Ishikawa (cell line): ENCODE measurements at regions not wholly inside any gene's neighbourhood (a gene's known extent, or its start where the extent isn't known, plus 50 kb on each side); places are given as distances from the start of the nearest gene placed in this dataset.

Source experiments
- CEBPB ChIP-seq: IDR thresholded peaks from 2 replicates; pipeline ENCODE4 v1.6.1; 2012
- CREB1 ChIP-seq: IDR thresholded peaks from 2 replicates; pipeline ENCODE4 v1.6.1; 2012; ENCODE audit warnings: low read depth
- EGR1 ChIP-seq: IDR thresholded peaks from 2 replicates; pipeline ENCODE4 v1.6.1; 2012
- EP300 ChIP-seq: IDR thresholded peaks from 2 replicates; pipeline ENCODE4 v1.6.1; 2012; ENCODE audit warnings: borderline replicate concordance
- FOXM1 ChIP-seq: IDR thresholded peaks from 2 replicates; pipeline ENCODE4 v1.6.1; 2012; ENCODE audit warnings: low read depth, borderline replicate concordance
- NFIC ChIP-seq: IDR thresholded peaks from 2 replicates; pipeline ENCODE4 v1.6.1; 2012
- RAD21 ChIP-seq: IDR thresholded peaks from 2 replicates; pipeline ENCODE4 v1.6.1; 2012; ENCODE audit warnings: low read depth
- TAF1 ChIP-seq: IDR thresholded peaks from 2 replicates; pipeline ENCODE4 v1.6.1; 2012; ENCODE audit warnings: low read depth, mild to moderate bottlenecking
- TCF12 ChIP-seq: IDR thresholded peaks from 2 replicates; pipeline ENCODE4 v1.6.1; 2012; ENCODE audit warnings: low read depth
- TEAD4 ChIP-seq: IDR thresholded peaks from 2 replicates; pipeline ENCODE4 v1.6.1; 2012
- YY1 ChIP-seq: IDR thresholded peaks from 2 replicates; pipeline ENCODE4 v1.6.1; 2012; ENCODE audit warnings: low read depth
- ZBTB7A ChIP-seq: IDR thresholded peaks from 2 replicates; pipeline ENCODE4 v1.6.1; 2012; ENCODE audit warnings: low read depth
- TF ChIP-seq, protein P1 (sequence below): IDR thresholded peaks from 2 replicates; pipeline ENCODE4 v1.6.1; 2012
- TF ChIP-seq, protein P2 (sequence below): IDR thresholded peaks from 2 replicates; pipeline ENCODE4 v1.6.1; 2012; ENCODE audit warnings: low read depth, mild to moderate bottlenecking
- TF ChIP-seq, protein P3 (sequence below): IDR thresholded peaks from 2 replicates; pipeline ENCODE4 v1.6.1; 2012

DNA sequence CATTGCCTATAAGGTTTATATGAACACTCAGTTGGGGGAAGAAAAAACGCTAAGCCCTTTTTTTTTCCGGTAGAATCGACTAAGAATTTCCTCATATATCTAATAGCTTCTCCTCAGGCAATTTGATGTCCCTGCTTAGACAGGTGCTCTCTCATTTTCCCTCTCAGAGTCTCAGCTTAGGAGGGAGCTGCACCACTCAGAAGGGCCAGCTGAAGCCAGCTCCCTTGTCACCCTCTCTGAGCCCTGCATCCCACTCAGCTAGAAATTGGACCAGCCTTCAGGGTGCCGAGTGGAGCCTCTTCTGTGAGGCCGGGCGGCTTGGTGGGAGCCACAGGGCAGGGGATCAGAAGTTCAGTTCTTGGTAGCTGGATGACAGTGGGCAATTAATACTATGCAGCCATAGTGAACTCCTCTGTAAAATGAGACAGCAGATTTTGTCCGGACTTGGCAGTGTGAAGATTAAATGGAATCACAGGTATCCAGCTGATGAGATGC, 368.5 kb downstream of the MAFB start:
- TF ChIP-seq TEAD4 (no peak), RAD21 (no peak), ZBTB7A (no peak), TCF12 (no peak), TAF1 (no peak), EP300 (no peak), CREB1 (no peak), YY1 (no peak), FOXM1 (no peak), NFIC (no peak), EGR1 (no peak), CEBPB (no peak)
- TF ChIP-seq, protein P1, sequence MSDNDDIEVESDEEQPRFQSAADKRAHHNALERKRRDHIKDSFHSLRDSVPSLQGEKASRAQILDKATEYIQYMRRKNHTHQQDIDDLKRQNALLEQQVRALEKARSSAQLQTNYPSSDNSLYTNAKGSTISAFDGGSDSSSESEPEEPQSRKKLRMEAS: no peak
- TF ChIP-seq, protein P2, sequence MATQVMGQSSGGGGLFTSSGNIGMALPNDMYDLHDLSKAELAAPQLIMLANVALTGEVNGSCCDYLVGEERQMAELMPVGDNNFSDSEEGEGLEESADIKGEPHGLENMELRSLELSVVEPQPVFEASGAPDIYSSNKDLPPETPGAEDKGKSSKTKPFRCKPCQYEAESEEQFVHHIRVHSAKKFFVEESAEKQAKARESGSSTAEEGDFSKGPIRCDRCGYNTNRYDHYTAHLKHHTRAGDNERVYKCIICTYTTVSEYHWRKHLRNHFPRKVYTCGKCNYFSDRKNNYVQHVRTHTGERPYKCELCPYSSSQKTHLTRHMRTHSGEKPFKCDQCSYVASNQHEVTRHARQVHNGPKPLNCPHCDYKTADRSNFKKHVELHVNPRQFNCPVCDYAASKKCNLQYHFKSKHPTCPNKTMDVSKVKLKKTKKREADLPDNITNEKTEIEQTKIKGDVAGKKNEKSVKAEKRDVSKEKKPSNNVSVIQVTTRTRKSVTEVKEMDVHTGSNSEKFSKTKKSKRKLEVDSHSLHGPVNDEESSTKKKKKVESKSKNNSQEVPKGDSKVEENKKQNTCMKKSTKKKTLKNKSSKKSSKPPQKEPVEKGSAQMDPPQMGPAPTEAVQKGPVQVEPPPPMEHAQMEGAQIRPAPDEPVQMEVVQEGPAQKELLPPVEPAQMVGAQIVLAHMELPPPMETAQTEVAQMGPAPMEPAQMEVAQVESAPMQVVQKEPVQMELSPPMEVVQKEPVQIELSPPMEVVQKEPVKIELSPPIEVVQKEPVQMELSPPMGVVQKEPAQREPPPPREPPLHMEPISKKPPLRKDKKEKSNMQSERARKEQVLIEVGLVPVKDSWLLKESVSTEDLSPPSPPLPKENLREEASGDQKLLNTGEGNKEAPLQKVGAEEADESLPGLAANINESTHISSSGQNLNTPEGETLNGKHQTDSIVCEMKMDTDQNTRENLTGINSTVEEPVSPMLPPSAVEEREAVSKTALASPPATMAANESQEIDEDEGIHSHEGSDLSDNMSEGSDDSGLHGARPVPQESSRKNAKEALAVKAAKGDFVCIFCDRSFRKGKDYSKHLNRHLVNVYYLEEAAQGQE: no peak
- TF ChIP-seq, protein P3, sequence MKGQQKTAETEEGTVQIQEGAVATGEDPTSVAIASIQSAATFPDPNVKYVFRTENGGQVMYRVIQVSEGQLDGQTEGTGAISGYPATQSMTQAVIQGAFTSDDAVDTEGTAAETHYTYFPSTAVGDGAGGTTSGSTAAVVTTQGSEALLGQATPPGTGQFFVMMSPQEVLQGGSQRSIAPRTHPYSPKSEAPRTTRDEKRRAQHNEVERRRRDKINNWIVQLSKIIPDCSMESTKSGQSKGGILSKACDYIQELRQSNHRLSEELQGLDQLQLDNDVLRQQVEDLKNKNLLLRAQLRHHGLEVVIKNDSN: no peak

- TF ChIP-seq, protein P3: no peak
- TF ChIP-seq, protein P1: no peak
- TF ChIP-seq TAF1 (no peak), EP300 (no peak), RAD21 (no peak), FOXM1 (no peak), YY1 (no peak), TCF12 (no peak), CEBPB (no peak), CREB1 (no peak), ZBTB7A (no peak), NFIC (no peak), TEAD4 (no peak), EGR1 (no peak)
- TF ChIP-seq, protein P2: no peak
These were observed 369.1 kb downstream of the MAFB start for GRCh38 chr20:40319741-40320516.

- no peak for TF ChIP-seq ZBTB7A
- no peak for TF ChIP-seq YY1
- TF ChIP-seq, protein P1: no peak
- TF ChIP-seq CEBPB: no peak
- TF ChIP-seq, protein P2: no peak
- TF ChIP-seq EGR1: no peak
- TF ChIP-seq, protein P3: no peak
These were observed 370.0 kb downstream of the MAFB start for GRCh38 chr20:40319056-40319455.
